H9 (cell line): ENCODE measurements at regions not wholly inside any gene's neighbourhood (a gene's known extent, or its start where the extent isn't known, plus 50 kb on each side); places are given as distances from the start of the nearest gene placed in this dataset.

Experiments used
- DNase-seq: peaks from one replicate; pipeline ENCODE4 v3.0.0-alpha.2; 2017
- H2AFZ ChIP-seq: one replicate; pipeline ENCODE4 v1.6.1; 2013; ENCODE audit warnings: mild to moderate bottlenecking, low read length, control low read depth, moderate library complexity
- H2AK5ac ChIP-seq: 2 replicates; pipeline ENCODE4 v1.6.1; 2013; ENCODE audit warnings: low read length, control low read depth, mixed read lengths; ENCODE audit not compliant: insufficient read length
- H2BK120ac ChIP-seq: one replicate; pipeline ENCODE4 v1.6.1; 2013; ENCODE audit warnings: low read depth, mild to moderate bottlenecking, low read length, control low read depth, inconsistent platforms; ENCODE audit not compliant: poor library complexity, severe bottlenecking
- H2BK12ac ChIP-seq: 2 replicates; pipeline ENCODE4 v1.6.1; 2013; ENCODE audit warnings: low read length, control low read depth, mixed read lengths, low read depth; ENCODE audit not compliant: insufficient read length
- H2BK15ac ChIP-seq: 2 replicates; pipeline ENCODE4 v1.6.1; 2013; ENCODE audit warnings: low read depth, low read length, control low read depth
- H2BK20ac ChIP-seq: one replicate; pipeline ENCODE4 v1.6.1; 2013; ENCODE audit warnings: low read depth, mild to moderate bottlenecking, low read length, control low read depth, inconsistent platforms; ENCODE audit not compliant: poor library complexity, severe bottlenecking
- H2BK5ac ChIP-seq: 2 replicates; pipeline ENCODE4 v1.6.1; 2013; ENCODE audit warnings: low read length, control low read depth, mixed read lengths; ENCODE audit not compliant: insufficient read length
- H3K14ac ChIP-seq: 2 replicates; pipeline ENCODE4 v1.6.1; 2013; ENCODE audit warnings: low read length, control low read depth; ENCODE audit not compliant: insufficient read depth
- H3K18ac ChIP-seq: 2 replicates; pipeline ENCODE4 v1.6.1; 2013; ENCODE audit warnings: low read depth, mild to moderate bottlenecking, mixed read lengths, low read length, control low read depth; ENCODE audit not compliant: insufficient read length
- H3K23ac ChIP-seq: 2 replicates; pipeline ENCODE4 v1.6.1; 2013; ENCODE audit warnings: low read length, control low read depth, mixed read lengths, low read depth; ENCODE audit not compliant: insufficient read length
- H3K23me2 ChIP-seq: 2 replicates; pipeline ENCODE4 v1.6.1; 2013; ENCODE audit warnings: low read depth, mild to moderate bottlenecking, mixed read lengths, low read length, control low read depth; ENCODE audit not compliant: insufficient read length, poor library complexity, severe bottlenecking
- H3K27ac ChIP-seq: 2 replicates; pipeline ENCODE4 v1.5.1; 2013; ENCODE audit warnings: low read length, control low read depth, mixed read lengths, low read depth; ENCODE audit not compliant: insufficient read length
- H3K27me3 ChIP-seq: 2 replicates; pipeline ENCODE4 v1.6.1; 2013; ENCODE audit warnings: low read length, control low read depth, inconsistent platforms; ENCODE audit not compliant: insufficient read depth
- H3K4ac ChIP-seq: 2 replicates; pipeline ENCODE4 v1.6.1; 2013; ENCODE audit warnings: low read depth, mild to moderate bottlenecking, control low read depth, inconsistent platforms, low read length, moderate library complexity
- H3K4me1 ChIP-seq: 2 replicates; pipeline ENCODE4 v1.6.1; 2013; ENCODE audit warnings: low read length, control low read depth, inconsistent platforms; ENCODE audit not compliant: insufficient read depth
- H3K4me2 ChIP-seq: 2 replicates; pipeline ENCODE4 v1.6.1; 2013; ENCODE audit warnings: low read length, control low read depth, mixed read lengths; ENCODE audit not compliant: insufficient read length, insufficient read depth
- H3K56ac ChIP-seq: 2 replicates; pipeline ENCODE4 v1.6.1; 2013; ENCODE audit warnings: low read depth, mild to moderate bottlenecking, mixed read lengths, low read length, control low read depth; ENCODE audit not compliant: insufficient read length
- H3K79me1 ChIP-seq: 2 replicates; pipeline ENCODE4 v1.6.1; 2013; ENCODE audit warnings: low read depth, mild to moderate bottlenecking, moderate library complexity, low read length, control low read depth, inconsistent platforms; ENCODE audit not compliant: insufficient read depth, poor library complexity, severe bottlenecking
- H3K79me2 ChIP-seq: 2 replicates; pipeline ENCODE4 v1.6.1; 2013; ENCODE audit warnings: low read length, control low read depth, inconsistent platforms; ENCODE audit not compliant: insufficient read depth
- H3K9ac ChIP-seq: 2 replicates; pipeline ENCODE4 v1.6.1; 2013; ENCODE audit warnings: low read length, control low read depth, mixed read lengths; ENCODE audit not compliant: insufficient read length; ENCODE audit errors: extremely low read depth
- H3K9me3 ChIP-seq: one replicate; pipeline ENCODE4 v1.6.1; 2013; ENCODE audit warnings: low read depth, low read length, inconsistent platforms; ENCODE audit not compliant: control insufficient read depth
- H3T11ph ChIP-seq: one replicate; pipeline ENCODE4 v1.6.1; 2013; ENCODE audit warnings: mild to moderate bottlenecking, low read length, control low read depth, inconsistent platforms
- H4K20me1 ChIP-seq: one replicate; pipeline ENCODE4 v1.6.1; 2013; ENCODE audit not compliant: control insufficient read depth, insufficient read length, insufficient read depth
- H4K5ac ChIP-seq: 2 replicates; pipeline ENCODE4 v1.6.1; 2013; ENCODE audit warnings: low read depth, mild to moderate bottlenecking, mixed read lengths, low read length, control low read depth; ENCODE audit not compliant: insufficient read length
- H4K8ac ChIP-seq: replicated peaks from 2 replicates; pipeline ENCODE4 v1.6.1; 2013; ENCODE audit warnings: low read length, control low read depth, mixed read lengths, low read depth; ENCODE audit not compliant: insufficient read length
- H4K91ac ChIP-seq: 2 replicates; pipeline ENCODE4 v1.6.1; 2013; ENCODE audit warnings: low read depth, mild to moderate bottlenecking, moderate library complexity, mixed read lengths, low read length, control low read depth; ENCODE audit not compliant: insufficient read length
- H3K27ac Mint-ChIP-seq, 3 experiments: 2 replicates in 2 of 3; 3 replicates in 1 of 3; pipeline ENCODE4 v1.8.0; 2020 to 2021; ENCODE audit warnings: mixed read lengths in 3 of 3, mild to moderate bottlenecking in 1 of 3, moderate library complexity in 1 of 3
- H3K27me3 Mint-ChIP-seq: 2 replicates; pipeline ENCODE4 v1.8.0; 2021; ENCODE audit warnings: low read depth, mild to moderate bottlenecking, moderate library complexity, mixed read lengths
- H3K36me3 Mint-ChIP-seq, 3 experiments: 2 replicates in 2 of 3; 3 replicates in 1 of 3; pipeline ENCODE4 v1.8.0; 2020 to 2021; ENCODE audit warnings: low read depth in 3 of 3, mixed read lengths in 3 of 3; ENCODE audit not compliant: insufficient read depth in 1 of 3
- H3K4me1 Mint-ChIP-seq, 2 experiments: 2 replicates each; pipeline ENCODE4 v1.8.0; 2020; ENCODE audit warnings: mixed read lengths in 2 of 2
- H3K4me3 Mint-ChIP-seq, 2 experiments: 2 replicates in 1 of 2; 3 replicates in 1 of 2; pipeline ENCODE4 v1.8.0; 2020 to 2021; ENCODE audit warnings: mild to moderate bottlenecking in 2 of 2, mixed read lengths in 2 of 2, moderate library complexity in 1 of 2
- H3K9me3 Mint-ChIP-seq, 2 experiments: 2 replicates in 1 of 2; 3 replicates in 1 of 2; pipeline ENCODE4 v1.8.0; 2020; ENCODE audit warnings: mild to moderate bottlenecking in 2 of 2, mixed read lengths in 2 of 2, moderate library complexity in 1 of 2
- CTCF ChIP-seq: fragments of 200-600 bp; sonication (generic); conservative IDR thresholded peaks from 3 replicates; pipeline ENCODE4 v1.8.0; 2021; ENCODE audit warnings: antibody characterized with exemption, mild to moderate bottlenecking
- WGBS: extraction: QIAGEN DNeasy Blood & Tissue Kit; methylation state at CpG from one replicate; pipeline ENCODE4 v1.1.7; 2013; ENCODE audit warnings: missing lambda C conversion rate, low lambda C conversion rate, mixed read lengths; ENCODE audit not compliant: insufficient read length; ENCODE audit errors: extremely low coverage; 5-methylcytosine and 5-hydroxymethylcytosine counted together

GRCh38 chr12:4037747-4038312 lies 164.6 kb upstream of the PARP11 start:
- Histone ChIP-seq H3K79me2 (no peaks in the 10 kb centered on the region), H3K79me1 (no peaks in the 10 kb centered on the region), H3K14ac (no peak overlapping the region), H3T11ph (no peak overlapping the region), H3K18ac (no peak overlapping the region), H3K9ac (no peak overlapping the region), H2BK120ac (no peak overlapping the region), H3K4ac (no peak overlapping the region), H3K9me3 (no peaks in the 10 kb centered on the region), H3K23ac (no peak overlapping the region), H2BK20ac (no peak overlapping the region), H2AK5ac (no peak overlapping the region), H4K8ac (no peak overlapping the region), H3K27me3 (no peaks in the 10 kb centered on the region), H3K27ac (no peak overlapping the region), H2BK12ac (no peak overlapping the region), H4K20me1 (no peaks in the 10 kb centered on the region), H2BK5ac (no peak overlapping the region), H4K91ac (no peak overlapping the region), H3K4me2 (no peak overlapping the region), H4K5ac (no peak overlapping the region), H2AFZ (no peak overlapping the region), H3K56ac (no peak overlapping the region), H2BK15ac (no peak overlapping the region), H3K4me1 (no peaks in the 10 kb centered on the region), H3K23me2 (no peaks in the 10 kb centered on the region)
- peaks cover 17% of the 10 kb centered on the region; the same call in 1 of the 2 replicates for H3K27me3 Mint-ChIP-seq
- WGBS = no CpG with 5 or more reads among the region's 4 CpGs
- DNase-seq = no peak
- H3K4me1 Mint-ChIP-seq = peaks cover 13 to 29% of the 10 kb centered on the region in 2 experiments
- no peaks in the 10 kb centered on the region for H3K9me3 Mint-ChIP-seq
- H3K27ac Mint-ChIP-seq = 0 out of 7 replicates have a peak overlapping the region, but pooled peaks of 1 of the 3 experiments have one; percentile 40
- peaks cover 0 to 3% (median 0%) of the 10 kb centered on the region in 3 experiments; a peak in 1 of 7 replicates for H3K36me3 Mint-ChIP-seq
- H3K4me3 Mint-ChIP-seq = no peak overlapping the region
- peak; percentile 92 for TF ChIP-seq CTCF
